HG02981 (cell line): ENCODE measurements at regions not wholly inside any gene's neighbourhood (a gene's known extent, or its start where the extent isn't known, plus 50 kb on each side); places are given as distances from the start of the nearest gene placed in this dataset.
"Not testable (repeated sequence)": the region's sequence is repeated elsewhere in the genome, so short reads cannot be mapped to it uniquely, and the experiment has no call there.

Experiments
- ATAC-seq: cut with Tn5 transposase; IDR thresholded peaks from one replicate; pipeline ENCODE4 v1.9.1; 2021; ENCODE audit warnings: mild to moderate bottlenecking, moderate library complexity; ENCODE audit not compliant: unreplicated experiment

GRCh38 chr10:32143302-32143847 lies 87.2 kb upstream of the KIF5B start:
- ATAC-seq, result no peak

GRCh38 chr10:32142646-32143045 lies 86.4 kb upstream of the KIF5B start:
- no peak for ATAC-seq

- no peak for ATAC-seq
These were observed 85.0 kb upstream of the KIF5B start for GRCh38 chr10:32141018-32141807.

- no peak for ATAC-seq
These were observed 84.2 kb upstream of the KIF5B start for GRCh38 chr10:32140403-32140802.

GRCh38 chr10:32139223-32140073 lies 83.2 kb upstream of the KIF5B start:
- ATAC-seq, result no peak

GRCh38 chr10:32136927-32137326 lies 80.7 kb upstream of the KIF5B start:
- ATAC-seq, result not testable (repeated sequence)

- ATAC-seq, result not testable (repeated sequence)
These were observed 79.6 kb upstream of the KIF5B start for GRCh38 chr10:32135796-32136195.

- ATAC-seq, result no peak
These were observed 76.2 kb upstream of the KIF5B start for GRCh38 chr10:32132357-32132946.

- ATAC-seq, result no peak
These were observed 75.2 kb upstream of the KIF5B start for GRCh38 chr10:32131388-32131787.

GRCh38 chr10:32130788-32131187 lies 74.6 kb upstream of the KIF5B start:
- ATAC-seq, result no peak

GRCh38 chr10:32125023-32125422 lies 68.8 kb upstream of the KIF5B start:
- ATAC-seq, result no peak

- no peak for ATAC-seq
These were observed 66.8 kb upstream of the KIF5B start for GRCh38 chr10:32123021-32123420.

- ATAC-seq, result no peak
These were observed 65.4 kb upstream of the KIF5B start for GRCh38 chr10:32121648-32122047.

GRCh38 chr10:32120147-32120546 lies 63.9 kb upstream of the KIF5B start:
- no peak for ATAC-seq

GRCh38 chr10:32114508-32114907 lies 58.3 kb upstream of the KIF5B start:
- ATAC-seq, result no peak

- no peak for ATAC-seq
These were observed 55.8 kb upstream of the KIF5B start for GRCh38 chr10:32112055-32112454.

GRCh38 chr10:32111585-32111984 lies 55.4 kb upstream of the KIF5B start:
- no peak for ATAC-seq

GRCh38 chr10:32110790-32111189 lies 54.6 kb upstream of the KIF5B start:
- ATAC-seq, result no peak

- no peak for ATAC-seq
These were observed 53.4 kb upstream of the KIF5B start for GRCh38 chr10:32109603-32110002.
